ENCODE measurements at regions not wholly inside any gene's neighbourhood (a gene's known extent, or its start where the extent isn't known, plus 50 kb on each side); places are given as distances from the start of the nearest gene placed in this dataset.

GRCh38 chr5:88524941-88525340 lies 256.3 kb upstream of the TMEM161B start:
- no peaks in the 10 kb centered on the region for H3K9me3 ChIP-seq (ENCODE audit: severe bottlenecking)
- H3K27me3 ChIP-seq (ENCODE audit: insufficient read depth, poor library complexity, severe bottlenecking), result peaks cover 2% of the 10 kb centered on the region
- TF ChIP-seq CTCF (IDR thresholded peaks at IDR 0.05; ENCODE audit: poor library complexity, severe bottlenecking), result no peak
- H3K27ac ChIP-seq (ENCODE audit: poor library complexity, severe bottlenecking), result no peak overlapping the region
- H3K4me3 ChIP-seq (ENCODE audit: severe bottlenecking), result no peak overlapping the region
- DNase-seq (ENCODE audit: low spot score) (no peak), ATAC-seq (ENCODE audit: low read depth) (no peak)
- no peaks in the 10 kb centered on the region for H3K4me1 ChIP-seq (ENCODE audit: insufficient read depth, poor library complexity, severe bottlenecking)
- H3K36me3 ChIP-seq (ENCODE audit: low read depth), result no peaks in the 10 kb centered on the region

- Histone ChIP-seq H3K36me3 (ENCODE audit: low read depth) (no peaks in the 10 kb centered on the region), H3K4me3 (ENCODE audit: severe bottlenecking) (no peak overlapping the region), H3K27ac (ENCODE audit: poor library complexity, severe bottlenecking) (no peak overlapping the region), H3K9me3 (ENCODE audit: severe bottlenecking) (no peaks in the 10 kb centered on the region), H3K27me3 (ENCODE audit: insufficient read depth, poor library complexity, severe bottlenecking) (peaks cover 10% of the 10 kb centered on the region), H3K4me1 (ENCODE audit: insufficient read depth, poor library complexity, severe bottlenecking) (no peaks in the 10 kb centered on the region)
- no peak for TF ChIP-seq CTCF (IDR thresholded peaks at IDR 0.05; ENCODE audit: poor library complexity, severe bottlenecking)
- no peak for ATAC-seq (ENCODE audit: low read depth)
- DNase-seq (ENCODE audit: low spot score), result no peak
Observed at GRCh38 chr5:88519066-88519465, 250.4 kb upstream of the TMEM161B start.

GRCh38 chr5:88518131-88519016 lies 249.7 kb upstream of the TMEM161B start:
- Histone ChIP-seq H3K36me3 (ENCODE audit: low read depth) (no peaks in the 10 kb centered on the region), H3K4me1 (ENCODE audit: insufficient read depth, poor library complexity, severe bottlenecking) (no peaks in the 10 kb centered on the region), H3K27me3 (ENCODE audit: insufficient read depth, poor library complexity, severe bottlenecking) (peaks cover 10% of the 10 kb centered on the region), H3K27ac (ENCODE audit: poor library complexity, severe bottlenecking) (no peak overlapping the region), H3K4me3 (ENCODE audit: severe bottlenecking) (no peak overlapping the region), H3K9me3 (ENCODE audit: severe bottlenecking) (no peaks in the 10 kb centered on the region)
- ATAC-seq (ENCODE audit: low read depth) (no peak), DNase-seq (ENCODE audit: low spot score) (no peak)
- TF ChIP-seq CTCF (IDR thresholded peaks at IDR 0.05; ENCODE audit: poor library complexity, severe bottlenecking), result no peak

- Histone ChIP-seq H3K4me1 (ENCODE audit: insufficient read depth, poor library complexity, severe bottlenecking) (no peaks in the 10 kb centered on the region), H3K27me3 (ENCODE audit: insufficient read depth, poor library complexity, severe bottlenecking) (peaks cover 22% of the 10 kb centered on the region), H3K27ac (ENCODE audit: poor library complexity, severe bottlenecking) (no peak overlapping the region), H3K4me3 (ENCODE audit: severe bottlenecking) (no peak overlapping the region), H3K9me3 (ENCODE audit: severe bottlenecking) (no peaks in the 10 kb centered on the region), H3K36me3 (ENCODE audit: low read depth) (no peaks in the 10 kb centered on the region)
- peak; percentile 62; the same call in 1 of the 3 replicates for ATAC-seq (ENCODE audit: low read depth)
- DNase-seq (ENCODE audit: low spot score), result no peak
- no peak for TF ChIP-seq CTCF (IDR thresholded peaks at IDR 0.05; ENCODE audit: poor library complexity, severe bottlenecking)
Observed at GRCh38 chr5:88515881-88516819, 247.5 kb upstream of the TMEM161B start.

Measured in RWPE2 (cell line).